ENCODE measurements at regions not wholly inside any gene's neighbourhood (a gene's known extent, or its start where the extent isn't known, plus 50 kb on each side); places are given as distances from the start of the nearest gene placed in this dataset.
A peak's percentile ranks its signal among the peaks of the same experiment; 100 is the strongest.

DNA sequence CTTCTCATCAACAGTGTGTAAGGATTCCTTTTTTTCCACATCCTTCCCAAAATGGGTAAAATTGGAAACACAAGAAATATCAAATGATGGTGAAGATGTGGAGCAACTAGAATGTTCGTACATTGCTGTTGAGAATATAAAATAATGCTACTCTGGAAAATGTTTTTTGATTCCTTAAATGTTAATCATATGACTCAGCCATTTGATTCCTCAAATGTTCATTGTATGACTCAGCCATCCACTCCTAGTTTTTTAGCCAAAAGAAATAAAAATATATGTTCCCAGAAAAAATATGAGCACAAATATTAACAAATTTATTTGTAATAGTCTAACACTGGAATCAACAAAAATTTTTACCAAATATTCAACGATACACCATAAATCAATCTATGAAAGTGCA is 1108.6 kb downstream of the LRFN5 start:
- Histone ChIP-seq H3K4me2 (no peak overlapping the region), H3K9me3 (replicated peaks in 1 of 11) (no peaks in the 10 kb centered on the region; a peak in 1 of 22 replicates), H3K36me3 (no peaks in the 10 kb centered on the region), H3K9ac (no peak overlapping the region), H3K27ac (no peak overlapping the region), H3K4me3 (no peak overlapping the region), H4K20me1 (no peaks in the 10 kb centered on the region), H3K4me1 (no peaks in the 10 kb centered on the region), H3K27me3 (no peaks in the 10 kb centered on the region)
- TF ChIP-seq Cebpa-rat (IDR thresholded peaks at IDR 0.05), result no peak

DNA sequence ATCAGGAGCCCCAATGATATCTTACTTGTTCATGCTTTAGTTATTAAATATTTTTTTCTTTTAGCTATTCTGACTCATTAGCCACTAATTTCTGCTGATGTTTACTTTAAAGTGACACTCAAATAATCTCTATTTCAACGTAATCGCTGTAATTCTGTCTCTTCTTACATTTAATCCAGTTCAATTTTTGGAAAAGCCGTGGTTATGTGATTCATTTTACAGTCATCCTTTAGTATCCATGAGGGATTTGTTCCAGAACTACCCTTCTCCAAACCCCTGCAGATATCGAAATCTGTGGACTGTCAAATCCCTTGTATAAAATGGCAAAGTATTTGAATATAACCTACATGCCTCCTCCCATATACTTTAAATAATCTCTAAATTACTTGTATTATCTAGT is 1103.4 kb downstream of the LRFN5 start:
- no peak overlapping the region for H3K4me2 ChIP-seq
- no peaks in the 10 kb centered on the region for H3K4me1 ChIP-seq
- H3K4me3 ChIP-seq, result no peak overlapping the region
- H4K20me1 ChIP-seq, result no peaks in the 10 kb centered on the region
- no peaks in the 10 kb centered on the region for H3K36me3 ChIP-seq
- no peaks in the 10 kb centered on the region; a peak in 1 of 22 replicates for H3K9me3 ChIP-seq (replicated peaks in 1 of 11)
- TF ChIP-seq Cebpa-rat (IDR thresholded peaks at IDR 0.05), result no peak
- no peak overlapping the region for H3K9ac ChIP-seq
- H3K27me3 ChIP-seq, result no peaks in the 10 kb centered on the region
- no peak overlapping the region for H3K27ac ChIP-seq

DNA sequence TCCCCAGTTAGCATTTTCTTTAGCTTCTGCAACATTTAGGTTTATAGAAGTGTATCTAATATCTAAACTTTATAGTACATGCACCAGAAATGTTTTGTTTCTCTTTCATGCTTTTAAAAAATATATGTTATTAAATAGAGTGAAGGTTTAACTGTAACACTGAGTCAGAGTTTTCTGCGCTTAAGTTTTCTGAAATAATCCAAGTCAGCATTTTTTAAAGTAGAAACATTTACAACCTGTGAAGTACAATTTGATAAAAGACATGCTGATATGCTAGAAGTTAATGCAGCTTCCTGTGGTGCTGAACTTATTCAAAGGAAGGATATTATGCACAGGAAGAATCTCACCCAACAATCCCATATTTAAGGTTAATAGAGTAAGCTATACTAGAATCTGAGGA is 1096.8 kb downstream of the LRFN5 start:
- Histone ChIP-seq H3K27me3 (no peaks in the 10 kb centered on the region), H3K9ac (no peak overlapping the region), H3K27ac (no peak overlapping the region), H3K4me3 (no peak overlapping the region), H3K36me3 (no peaks in the 10 kb centered on the region), H3K4me1 (no peaks in the 10 kb centered on the region), H3K4me2 (no peak overlapping the region), H3K9me3 (replicated peaks in 1 of 11) (no peaks in the 10 kb centered on the region), H4K20me1 (no peaks in the 10 kb centered on the region)
- TF ChIP-seq Cebpa-rat (IDR thresholded peaks at IDR 0.05), result no peak

- TF ChIP-seq Cebpa-rat (IDR thresholded peaks at IDR 0.05), result no peak
These were observed 1080.7 kb downstream of the LRFN5 start for GRCh38 chr14:42687421-42687820.

DNA sequence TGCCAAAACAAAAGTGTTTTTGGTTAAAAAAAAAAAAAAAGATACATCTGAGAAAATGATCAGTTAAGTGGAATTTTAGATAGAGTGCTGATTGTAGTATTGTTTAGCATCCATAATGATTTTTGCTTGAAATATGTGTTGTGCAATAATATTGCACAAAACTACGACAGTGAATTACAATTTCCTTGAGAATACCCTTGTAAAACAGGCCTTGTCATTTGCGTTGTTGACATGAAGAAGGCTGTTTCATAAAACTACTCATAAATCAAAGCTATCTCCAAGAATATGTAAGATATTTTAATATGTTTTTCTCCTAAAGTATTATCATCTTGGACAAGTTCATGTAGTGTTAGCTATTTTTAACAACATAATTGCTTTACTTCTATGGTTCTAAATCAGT is 1077.0 kb downstream of the LRFN5 start:
- Histone ChIP-seq H4K20me1 (no peaks in the 10 kb centered on the region), H3K27me3 (no peaks in the 10 kb centered on the region), H3K4me3 (no peak overlapping the region), H3K4me2 (no peak overlapping the region), H3K9me3 (replicated peaks in 1 of 11) (no peaks in the 10 kb centered on the region), H3K9ac (no peak overlapping the region), H3K36me3 (no peaks in the 10 kb centered on the region), H3K4me1 (no peaks in the 10 kb centered on the region), H3K27ac (no peak overlapping the region)
- peak in 1 of 11 experiments; percentile 60; a peak in 1 of 22 replicates for TF ChIP-seq Cebpa-rat (IDR thresholded peaks at IDR 0.05)

More at GRCh38 chr14:42687421-42687820, 1080.7 kb downstream of the LRFN5 start:
- Histone ChIP-seq H3K36me3 (no peaks in the 10 kb centered on the region), H3K4me2 (no peak overlapping the region), H4K20me1 (no peaks in the 10 kb centered on the region), H3K4me3 (no peak overlapping the region), H3K9me3 (replicated peaks in 1 of 11) (no peaks in the 10 kb centered on the region), H3K27ac (no peak overlapping the region), H3K27me3 (no peaks in the 10 kb centered on the region), H3K4me1 (no peaks in the 10 kb centered on the region), H3K9ac (no peak overlapping the region)

GRCh38 chr14:42676636-42677035 is 1070.0 kb downstream of the LRFN5 start:
- Histone ChIP-seq H3K9ac (no peak overlapping the region), H3K36me3 (no peaks in the 10 kb centered on the region), H3K4me2 (no peak overlapping the region), H3K9me3 (replicated peaks in 1 of 11) (no peaks in the 10 kb centered on the region; a peak in 1 of 22 replicates), H3K4me1 (no peaks in the 10 kb centered on the region), H3K27me3 (no peaks in the 10 kb centered on the region), H3K4me3 (no peak overlapping the region), H3K27ac (no peak overlapping the region), H4K20me1 (no peaks in the 10 kb centered on the region)
- TF ChIP-seq Cebpa-rat (IDR thresholded peaks at IDR 0.05), result no peak

GRCh38 chr14:42673963-42674362 is 1067.3 kb downstream of the LRFN5 start:
- H3K27ac ChIP-seq, result no peak overlapping the region
- no peak for TF ChIP-seq Cebpa-rat (IDR thresholded peaks at IDR 0.05)
- H3K4me2 ChIP-seq, result no peak overlapping the region
- no peak overlapping the region for H3K9ac ChIP-seq
- no peaks in the 10 kb centered on the region for H4K20me1 ChIP-seq
- no peak overlapping the region for H3K4me3 ChIP-seq
- H3K4me1 ChIP-seq, result no peaks in the 10 kb centered on the region
- no peaks in the 10 kb centered on the region for H3K36me3 ChIP-seq
- no peaks in the 10 kb centered on the region; a peak in 1 of 22 replicates for H3K9me3 ChIP-seq (replicated peaks in 1 of 11)
- H3K27me3 ChIP-seq, result no peaks in the 10 kb centered on the region

DNA sequence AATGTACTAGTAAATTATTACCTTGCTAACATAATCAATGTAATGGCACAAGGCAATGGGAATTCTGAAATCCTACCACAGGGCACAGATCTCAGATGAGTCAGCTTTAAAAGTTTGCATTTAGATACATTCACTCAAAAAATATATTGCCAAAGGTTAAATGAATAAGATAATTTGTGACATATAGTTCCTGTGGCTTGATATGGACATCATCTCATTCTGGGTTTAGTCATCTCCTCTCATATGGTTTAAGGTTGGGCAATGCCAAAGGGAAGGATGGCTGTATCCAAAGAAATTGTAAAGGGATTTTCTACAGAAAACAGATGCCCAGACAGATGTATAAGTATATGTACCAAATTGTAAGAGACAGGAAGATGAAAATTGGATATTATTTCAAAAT is 1065.0 kb downstream of the LRFN5 start:
- H3K36me3 ChIP-seq, result no peaks in the 10 kb centered on the region
- H4K20me1 ChIP-seq, result no peaks in the 10 kb centered on the region
- H3K27ac ChIP-seq, result no peak overlapping the region
- no peak overlapping the region for H3K9ac ChIP-seq
- H3K4me2 ChIP-seq, result no peak overlapping the region
- H3K4me1 ChIP-seq, result no peaks in the 10 kb centered on the region
- TF ChIP-seq Cebpa-rat (IDR thresholded peaks at IDR 0.05), result no peak
- no peak overlapping the region for H3K4me3 ChIP-seq
- H3K9me3 ChIP-seq (replicated peaks in 1 of 11), result no peaks in the 10 kb centered on the region; a peak in 1 of 22 replicates
- no peaks in the 10 kb centered on the region for H3K27me3 ChIP-seq

DNA sequence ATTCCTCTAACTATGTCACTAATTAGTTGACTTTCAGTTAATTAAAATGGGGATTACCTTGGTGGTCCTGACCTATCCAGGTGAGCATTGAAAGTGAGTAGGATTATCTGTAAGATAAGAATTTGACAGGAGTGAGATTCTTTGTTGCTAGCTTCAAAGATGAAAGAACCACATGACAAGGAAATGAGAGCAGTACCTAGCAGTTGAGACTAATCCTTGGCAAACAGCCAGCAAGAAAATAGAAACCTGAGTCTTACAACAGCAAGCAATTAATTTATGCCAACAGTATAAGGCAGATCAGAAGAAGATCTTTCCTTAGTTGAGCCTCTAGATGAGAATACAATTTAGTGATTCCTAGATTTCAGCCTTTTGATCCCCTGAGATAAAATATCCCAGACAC is 1058.4 kb downstream of the LRFN5 start:
- no peaks in the 10 kb centered on the region for H3K27me3 ChIP-seq
- H3K9ac ChIP-seq, result no peak overlapping the region
- H3K36me3 ChIP-seq, result no peaks in the 10 kb centered on the region
- no peaks in the 10 kb centered on the region; a peak in 1 of 22 replicates for H4K20me1 ChIP-seq
- TF ChIP-seq Cebpa-rat (IDR thresholded peaks at IDR 0.05), result no peak
- no peak overlapping the region for H3K4me2 ChIP-seq
- no peak overlapping the region for H3K4me3 ChIP-seq
- 0 out of 22 replicates have a peak, but pooled peaks cover 0 to 5% (median 0%) of the 10 kb centered on the region in 11 experiments for H3K9me3 ChIP-seq (replicated peaks in 1 of 11)
- H3K4me1 ChIP-seq, result no peaks in the 10 kb centered on the region
- no peak overlapping the region for H3K27ac ChIP-seq

DNA sequence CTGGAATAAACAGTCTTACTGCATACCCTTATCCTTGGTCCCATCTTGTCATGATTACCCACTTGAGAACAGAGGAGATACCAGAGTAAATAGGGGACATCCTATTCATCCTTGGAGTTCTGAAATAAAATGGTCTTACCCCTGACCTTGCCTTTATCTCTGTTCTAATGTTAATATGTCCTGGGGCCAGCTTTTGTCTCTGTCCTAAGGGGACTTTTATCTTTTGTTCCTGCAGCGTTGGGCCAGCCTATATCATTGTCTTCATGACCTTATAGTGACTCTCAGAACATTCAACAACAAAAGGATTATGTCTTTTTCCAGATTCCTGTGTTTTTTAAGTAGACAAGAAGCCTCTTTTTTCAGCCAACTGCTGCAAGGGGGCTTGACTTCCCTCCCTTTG is 1057.5 kb downstream of the LRFN5 start:
- Histone ChIP-seq H3K27me3 (no peaks in the 10 kb centered on the region), H3K36me3 (no peaks in the 10 kb centered on the region), H3K4me1 (no peaks in the 10 kb centered on the region), H3K4me3 (no peak overlapping the region), H3K9ac (no peak overlapping the region), H3K9me3 (replicated peaks in 1 of 11) (0 out of 22 replicates have a peak, but pooled peaks cover 0 to 5% (median 0%) of the 10 kb centered on the region in 11 experiments), H3K4me2 (no peak overlapping the region), H3K27ac (no peak overlapping the region), H4K20me1 (no peaks in the 10 kb centered on the region; a peak in 1 of 22 replicates)
- TF ChIP-seq Cebpa-rat (IDR thresholded peaks at IDR 0.05), result no peak
